ENCODE measurements at regions not wholly inside any gene's neighbourhood (a gene's known extent, or its start where the extent isn't known, plus 50 kb on each side); places are given as distances from the start of the nearest gene placed in this dataset.

DNA sequence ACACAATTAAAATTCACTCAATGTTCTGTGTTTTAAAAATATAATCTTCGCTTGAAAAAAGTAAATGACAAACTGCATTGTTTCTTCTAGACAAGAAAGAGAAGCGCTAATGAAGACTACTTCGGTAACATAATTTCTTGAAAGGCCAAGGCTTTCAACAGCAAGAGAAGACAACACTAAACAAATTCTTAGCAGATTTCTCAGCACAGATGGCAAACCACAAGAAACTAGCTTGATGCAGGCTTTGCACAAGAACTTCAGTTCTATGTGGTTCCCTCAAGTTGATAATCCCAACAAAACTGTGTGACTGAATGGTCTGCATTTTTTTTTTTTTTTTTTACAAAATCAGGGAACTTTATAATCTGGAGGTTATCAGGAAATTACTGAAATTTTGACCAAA is 447.4 kb upstream of the NRSN1 start:
- H3K4me3 Mint-ChIP-seq (ENCODE audit: low read depth), result no peak overlapping the region
- TF ChIP-seq CTCF (IDR thresholded peaks at IDR 0.05; ENCODE audit: unreplicated experiment), result no peak
- DNase-seq (ENCODE audit: low spot score, unreplicated experiment), result no peak
- H3K27ac Mint-ChIP-seq, result no peak overlapping the region
- H3K36me3 Mint-ChIP-seq (ENCODE audit: insufficient read depth), result no peaks in the 10 kb centered on the region
- H3K4me1 Mint-ChIP-seq (ENCODE audit: low read depth), result no peaks in the 10 kb centered on the region
- H3K9me3 Mint-ChIP-seq (ENCODE audit: low read depth), result peaks cover 15% of the 10 kb centered on the region
- H3K27me3 Mint-ChIP-seq, result no peaks in the 10 kb centered on the region

- no peaks in the 10 kb centered on the region for H3K27me3 Mint-ChIP-seq
- no peak for TF ChIP-seq CTCF (IDR thresholded peaks at IDR 0.05; ENCODE audit: unreplicated experiment)
- no peak overlapping the region for H3K27ac Mint-ChIP-seq
- no peaks in the 10 kb centered on the region for H3K36me3 Mint-ChIP-seq (ENCODE audit: insufficient read depth)
- H3K9me3 Mint-ChIP-seq (ENCODE audit: low read depth), result no peaks in the 10 kb centered on the region
- no peak overlapping the region for H3K4me3 Mint-ChIP-seq (ENCODE audit: low read depth)
- H3K4me1 Mint-ChIP-seq (ENCODE audit: low read depth), result no peaks in the 10 kb centered on the region
- DNase-seq (ENCODE audit: low spot score, unreplicated experiment), result no peak
These were observed 444.3 kb upstream of the NRSN1 start for GRCh38 chr6:23681743-23682142.

- Mint-ChIP-seq H3K9me3 (ENCODE audit: low read depth) (no peaks in the 10 kb centered on the region), H3K27me3 (no peaks in the 10 kb centered on the region), H3K36me3 (ENCODE audit: insufficient read depth) (no peaks in the 10 kb centered on the region), H3K4me3 (ENCODE audit: low read depth) (no peak overlapping the region), H3K27ac (no peak overlapping the region), H3K4me1 (ENCODE audit: low read depth) (peaks cover 11% of the 10 kb centered on the region)
- DNase-seq (ENCODE audit: low spot score, unreplicated experiment), result no peak
- no peak for TF ChIP-seq CTCF (IDR thresholded peaks at IDR 0.05; ENCODE audit: unreplicated experiment)
These were observed 437.4 kb upstream of the NRSN1 start for GRCh38 chr6:23688650-23689049.

- no peak for TF ChIP-seq CTCF (IDR thresholded peaks at IDR 0.05; ENCODE audit: unreplicated experiment)
- H3K27ac Mint-ChIP-seq, result no peak overlapping the region
- no peak overlapping the region for H3K4me3 Mint-ChIP-seq (ENCODE audit: low read depth)
- DNase-seq (ENCODE audit: low spot score, unreplicated experiment), result no peak
- no peaks in the 10 kb centered on the region for H3K27me3 Mint-ChIP-seq
- peaks cover 11% of the 10 kb centered on the region for H3K4me1 Mint-ChIP-seq (ENCODE audit: low read depth)
- no peaks in the 10 kb centered on the region for H3K9me3 Mint-ChIP-seq (ENCODE audit: low read depth)
- H3K36me3 Mint-ChIP-seq (ENCODE audit: insufficient read depth), result no peaks in the 10 kb centered on the region
These were observed 435.5 kb upstream of the NRSN1 start for GRCh38 chr6:23690453-23691049.

DNA sequence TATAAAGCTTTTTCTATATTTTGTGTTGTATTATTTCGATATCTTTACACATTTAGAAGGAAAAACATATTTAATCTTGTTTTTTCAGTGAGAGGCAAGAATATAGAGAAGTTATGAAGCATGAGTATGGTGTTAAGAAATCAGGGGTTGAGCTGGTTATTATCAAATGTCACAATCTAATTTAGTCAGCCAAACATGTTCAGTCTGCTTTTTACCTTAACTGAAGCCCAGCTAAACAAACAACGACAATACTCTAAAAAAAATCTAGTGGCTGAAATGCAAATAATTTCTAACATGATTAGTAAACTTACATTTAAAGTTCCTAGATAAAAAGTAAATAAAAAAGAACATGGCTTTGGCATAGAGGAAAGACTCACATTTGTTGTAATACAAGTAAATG is 433.8 kb upstream of the NRSN1 start:
- peaks cover 11% of the 10 kb centered on the region for H3K4me1 Mint-ChIP-seq (ENCODE audit: low read depth)
- no peaks in the 10 kb centered on the region for H3K27me3 Mint-ChIP-seq
- no peaks in the 10 kb centered on the region for H3K9me3 Mint-ChIP-seq (ENCODE audit: low read depth)
- no peak for TF ChIP-seq CTCF (IDR thresholded peaks at IDR 0.05; ENCODE audit: unreplicated experiment)
- H3K4me3 Mint-ChIP-seq (ENCODE audit: low read depth), result no peak overlapping the region
- no peak for DNase-seq (ENCODE audit: low spot score, unreplicated experiment)
- no peaks in the 10 kb centered on the region for H3K36me3 Mint-ChIP-seq (ENCODE audit: insufficient read depth)
- no peak overlapping the region for H3K27ac Mint-ChIP-seq

Measured in progenitor cell of endocrine pancreas (in vitro differentiated cells).